HG02678 (cell line): ENCODE measurements at regions not wholly inside any gene's neighbourhood (a gene's known extent, or its start where the extent isn't known, plus 50 kb on each side); places are given as distances from the start of the nearest gene placed in this dataset.

Source experiments
- ATAC-seq: cut with Tn5 transposase; IDR thresholded peaks from one replicate; pipeline ENCODE4 v1.9.1; 2021; ENCODE audit warnings: mild to moderate bottlenecking, moderate library complexity; ENCODE audit not compliant: unreplicated experiment

DNA sequence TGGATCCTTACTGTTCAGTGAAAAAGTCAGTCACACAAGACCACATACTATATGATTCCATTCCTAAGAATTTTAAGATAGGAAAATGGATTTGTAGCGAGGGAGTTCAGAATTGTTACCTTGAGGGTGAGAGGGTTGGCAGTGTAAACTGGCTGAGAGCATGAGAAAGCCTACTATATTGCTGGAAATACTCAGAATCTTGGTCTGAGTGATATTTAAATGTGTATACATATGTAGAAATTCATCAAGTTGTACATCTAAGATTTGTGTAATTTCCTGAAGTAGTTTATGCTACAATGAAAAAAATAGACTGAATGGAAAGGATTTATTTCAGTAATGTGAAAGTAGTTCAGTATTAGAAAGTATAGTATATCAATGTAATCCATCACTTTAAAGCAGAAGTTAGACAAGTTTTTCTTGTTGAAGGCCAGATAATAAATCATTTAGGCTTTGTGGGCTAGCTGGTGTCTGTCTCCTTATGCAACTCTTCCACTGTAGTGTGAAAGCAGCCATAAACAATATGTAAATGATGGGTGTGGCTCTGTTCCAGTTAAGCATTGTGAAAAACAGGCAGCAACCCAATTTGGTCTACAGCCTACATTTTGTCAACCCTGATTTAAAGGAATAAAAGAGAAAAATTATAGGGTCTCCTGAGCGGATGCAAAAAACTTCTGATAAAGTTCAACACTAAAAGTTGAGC, 127.2 kb upstream of the THY1 start:
- ATAC-seq = no peak

DNA sequence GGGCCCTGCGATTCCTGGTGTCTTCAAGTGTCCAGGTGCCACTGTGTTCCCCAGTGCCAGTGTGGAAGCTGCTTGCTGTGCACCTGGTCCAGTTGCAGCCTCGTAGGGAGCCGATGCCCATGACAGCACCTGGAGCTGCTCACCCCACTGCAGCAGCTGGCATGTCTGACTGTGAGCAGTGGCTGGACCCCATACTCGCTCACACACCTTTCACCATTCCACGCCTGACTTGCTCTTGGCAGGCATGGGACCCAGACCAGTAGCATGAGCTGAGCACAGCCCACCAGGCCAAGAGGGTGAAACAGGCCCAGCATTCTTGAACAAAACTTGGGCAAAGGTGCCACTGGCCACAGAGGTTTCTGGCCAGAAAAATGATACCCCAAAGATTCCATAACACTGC, 124.5 kb upstream of the THY1 start:
- no peak for ATAC-seq

DNA sequence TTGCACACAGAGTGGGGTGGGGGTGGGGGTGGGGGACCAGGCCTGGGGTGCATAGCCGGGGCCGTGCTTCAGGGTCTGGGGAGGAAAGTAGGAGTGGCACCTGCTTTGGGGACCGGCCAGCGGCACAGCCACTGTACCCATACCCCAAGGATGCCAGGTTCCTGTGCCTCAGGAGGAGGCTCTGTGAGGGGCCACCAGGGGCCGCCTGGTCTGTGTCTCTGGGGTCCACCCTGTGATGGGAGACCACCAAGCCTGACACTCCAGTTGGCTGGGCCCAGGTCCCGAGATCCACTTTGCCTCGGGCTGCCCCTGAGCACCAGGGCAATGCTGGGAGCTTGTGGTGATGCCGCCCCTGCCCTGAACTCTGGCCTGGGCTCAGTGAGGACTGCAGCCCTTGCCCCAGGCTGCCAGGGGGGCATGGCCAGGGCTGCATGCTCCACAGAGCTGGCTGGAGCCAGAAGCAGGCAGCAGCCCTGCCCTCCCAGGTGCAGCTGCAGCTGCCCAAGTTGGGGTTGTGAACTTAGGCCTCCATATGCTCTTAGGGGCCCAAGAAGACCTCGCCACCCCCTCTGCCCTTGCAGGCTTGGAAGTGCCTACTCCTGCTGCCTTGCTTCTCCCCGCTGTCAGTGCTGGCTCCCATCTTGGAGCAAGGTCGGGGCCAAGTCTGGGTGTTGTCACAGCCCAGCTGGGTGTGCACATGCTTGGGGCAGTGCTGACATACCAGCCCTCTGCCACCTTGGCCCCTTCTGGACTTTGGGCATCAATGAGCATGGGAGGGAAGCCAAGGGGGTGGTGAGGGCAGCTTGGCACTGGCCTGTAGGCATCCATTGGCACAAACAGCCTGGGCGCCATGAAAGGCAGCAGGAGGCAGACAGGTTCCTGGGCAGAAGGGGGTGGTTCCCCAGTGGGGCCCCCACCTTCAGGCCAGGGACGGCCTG, 123.3 kb upstream of the THY1 start:
- ATAC-seq = no peak

DNA sequence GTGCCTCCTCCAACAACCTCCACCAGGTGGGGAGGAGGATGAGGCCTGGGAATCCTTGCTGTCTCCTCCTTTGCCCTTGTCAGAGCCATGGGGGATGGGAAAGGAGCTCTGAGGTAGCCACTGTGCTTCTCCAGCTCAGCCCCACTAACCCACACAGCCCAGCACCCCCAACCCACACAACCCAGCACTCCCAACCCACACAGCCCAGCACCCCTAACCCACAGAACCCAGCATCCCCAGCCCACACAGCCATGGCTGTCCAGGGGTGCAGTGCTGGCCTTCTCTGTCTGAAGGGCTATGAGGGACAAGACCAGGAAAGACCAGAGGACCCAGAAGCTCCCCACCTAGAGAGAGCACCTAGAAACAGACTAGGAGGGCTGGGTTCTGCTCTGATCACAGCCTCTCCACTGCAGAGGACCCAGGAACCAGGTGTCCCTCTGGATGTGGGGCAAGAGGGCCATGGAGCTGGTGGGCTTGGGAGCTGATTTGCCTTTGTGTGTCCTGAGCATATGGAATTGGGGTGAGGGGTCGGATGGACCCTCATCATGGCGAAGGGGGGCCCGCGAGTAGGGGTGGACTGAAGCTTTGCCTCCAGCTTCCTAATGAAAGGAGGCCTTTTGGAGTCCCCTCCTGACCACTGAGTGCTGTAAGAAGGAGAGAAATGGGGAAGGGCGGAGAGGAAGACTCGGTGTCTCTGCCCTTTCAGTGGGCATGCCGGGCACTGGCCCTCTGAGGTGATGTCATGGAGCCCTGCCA, 117.6 kb upstream of the THY1 start:
- no peak for ATAC-seq

DNA sequence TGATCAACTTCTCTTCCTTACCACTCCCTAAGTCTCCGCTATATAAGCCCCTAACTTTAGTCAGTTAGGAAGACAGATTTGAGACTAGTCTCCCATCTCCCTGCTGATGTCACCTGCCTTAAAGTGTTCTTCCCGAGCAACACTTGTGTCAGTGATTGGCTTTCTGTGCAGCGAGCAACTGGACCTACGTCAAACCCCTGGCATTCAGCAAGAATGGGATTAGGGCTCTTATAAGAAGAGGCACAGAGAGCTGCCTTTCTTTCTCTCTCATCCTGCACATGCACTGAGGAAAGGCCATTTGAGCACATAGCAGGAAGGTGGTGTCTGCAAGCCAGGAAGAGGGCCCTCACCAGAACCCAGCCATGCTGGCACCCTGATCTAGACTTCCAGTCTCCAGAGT, 116.6 kb upstream of the THY1 start:
- ATAC-seq = no peak

DNA sequence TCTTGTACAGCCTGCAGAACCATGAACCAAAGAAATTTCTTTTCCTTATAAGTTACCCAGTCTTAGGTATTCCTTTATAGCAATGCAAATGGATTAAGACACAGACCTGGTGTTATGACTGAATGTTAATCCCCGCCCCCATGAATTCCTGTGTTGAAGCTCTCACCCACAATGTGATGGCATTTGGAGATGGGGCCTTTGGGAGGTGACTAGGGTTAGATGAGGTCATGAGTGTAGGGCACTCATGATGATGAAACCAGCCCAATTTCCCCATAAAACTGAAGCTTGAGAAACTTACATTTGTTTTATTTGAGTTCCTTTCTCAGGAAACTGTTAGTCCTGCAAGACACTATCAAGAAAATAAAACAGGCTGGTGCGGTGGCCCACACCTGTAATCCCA, 115.8 kb upstream of the THY1 start:
- ATAC-seq = no peak

DNA sequence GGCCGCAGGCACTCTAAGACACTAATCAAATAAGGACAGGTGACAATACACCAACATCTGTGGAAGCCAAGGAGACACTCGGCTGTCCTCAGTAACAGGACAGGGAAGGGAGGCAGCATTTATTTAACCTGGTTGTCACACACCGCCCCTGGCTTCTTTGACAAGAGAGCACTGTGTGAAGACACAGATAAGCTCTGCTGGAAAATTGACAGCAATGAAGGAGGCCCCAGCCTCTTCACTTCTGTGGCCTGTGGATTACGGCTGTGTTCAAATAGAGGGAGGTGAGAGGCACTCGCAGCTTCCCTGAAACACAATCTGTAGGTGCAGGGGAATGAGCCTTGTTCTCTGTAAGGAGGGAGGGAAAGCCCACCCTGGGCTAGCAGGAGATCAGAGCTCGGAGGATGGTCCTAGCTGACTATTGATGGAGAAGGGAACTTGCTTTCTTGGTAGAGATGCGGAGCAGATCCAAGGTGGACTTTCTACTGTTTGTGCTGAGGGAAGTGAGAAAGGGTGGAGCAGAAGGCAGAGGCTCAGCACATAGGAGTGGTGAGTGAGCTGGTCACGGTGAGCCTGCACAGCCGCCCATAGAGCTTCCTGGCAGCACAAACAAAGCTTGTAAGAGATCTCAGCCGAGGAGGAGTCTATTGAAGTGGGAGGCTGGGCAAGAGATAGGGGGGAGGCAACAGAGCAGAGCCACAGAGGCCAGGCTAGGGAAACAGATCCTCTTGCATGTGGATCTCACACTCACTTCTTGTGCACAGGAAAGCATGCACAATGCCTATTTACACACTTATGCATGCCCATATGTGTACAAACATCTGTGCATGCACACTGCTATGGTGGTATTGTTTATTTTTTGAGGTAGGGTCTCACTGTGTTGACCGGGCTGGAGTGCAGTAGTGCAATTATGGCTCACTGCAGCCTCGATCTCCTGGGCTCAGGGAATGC, 114.6 kb upstream of the THY1 start:
- ATAC-seq = no peak

DNA sequence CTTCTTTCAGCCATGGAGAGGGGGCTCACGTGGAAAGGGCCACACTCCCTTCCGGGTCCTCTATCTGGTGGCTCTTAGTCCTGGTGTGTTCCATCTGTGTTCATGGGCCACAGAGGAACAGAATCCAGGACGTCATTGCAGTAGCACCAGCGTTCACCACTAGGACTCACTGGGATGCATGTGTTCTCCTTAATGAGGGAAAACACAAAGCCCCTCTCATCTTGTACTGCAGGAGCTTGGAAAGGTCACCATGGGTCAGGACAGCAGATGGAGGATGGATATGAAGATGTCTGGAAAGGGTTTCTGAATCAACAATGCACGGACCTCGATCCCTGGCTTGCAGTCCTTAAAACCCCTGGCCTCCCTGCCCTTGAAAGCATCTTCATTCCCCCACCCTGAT, 113.8 kb upstream of the THY1 start:
- no peak for ATAC-seq

DNA sequence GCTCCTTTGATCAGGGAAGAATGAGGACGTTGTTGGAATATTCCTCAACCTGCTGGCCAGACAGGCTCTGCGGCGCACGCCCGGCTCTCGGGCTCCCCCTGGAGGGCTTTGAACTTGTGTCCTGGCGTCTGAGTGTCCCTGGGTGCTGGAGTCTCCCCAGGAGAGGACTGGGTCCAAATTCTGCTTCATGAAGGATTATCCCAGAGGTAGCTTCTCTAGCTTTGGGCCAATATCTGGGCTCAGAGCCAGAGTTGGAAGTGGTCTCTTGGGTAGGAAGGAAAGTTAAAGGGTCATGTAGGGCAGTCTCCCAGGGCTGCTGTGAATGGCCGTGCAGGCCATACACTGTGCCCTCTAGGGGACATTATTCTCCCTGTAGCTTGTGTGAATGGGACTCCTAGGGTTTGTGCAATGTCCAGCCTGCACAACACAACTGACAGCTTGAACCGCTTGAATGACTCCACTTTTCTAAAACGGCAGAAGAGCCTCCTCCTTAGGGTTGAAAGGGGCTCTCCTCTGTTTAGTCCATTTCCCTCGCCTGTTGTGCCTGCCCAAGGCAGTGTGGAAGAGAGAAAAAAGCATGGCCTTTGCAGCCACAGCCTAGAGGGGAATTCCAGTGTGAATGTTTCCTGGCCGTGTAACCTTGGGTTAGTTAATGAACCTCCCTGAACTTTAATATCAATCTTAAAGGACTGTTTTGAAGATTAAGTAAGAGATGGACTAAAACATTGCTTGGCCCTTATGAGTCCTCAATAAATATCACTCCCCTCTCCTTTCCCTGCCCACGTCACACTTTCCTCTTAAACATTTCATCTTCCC, 111.2 kb upstream of the THY1 start:
- ATAC-seq = no peak

DNA sequence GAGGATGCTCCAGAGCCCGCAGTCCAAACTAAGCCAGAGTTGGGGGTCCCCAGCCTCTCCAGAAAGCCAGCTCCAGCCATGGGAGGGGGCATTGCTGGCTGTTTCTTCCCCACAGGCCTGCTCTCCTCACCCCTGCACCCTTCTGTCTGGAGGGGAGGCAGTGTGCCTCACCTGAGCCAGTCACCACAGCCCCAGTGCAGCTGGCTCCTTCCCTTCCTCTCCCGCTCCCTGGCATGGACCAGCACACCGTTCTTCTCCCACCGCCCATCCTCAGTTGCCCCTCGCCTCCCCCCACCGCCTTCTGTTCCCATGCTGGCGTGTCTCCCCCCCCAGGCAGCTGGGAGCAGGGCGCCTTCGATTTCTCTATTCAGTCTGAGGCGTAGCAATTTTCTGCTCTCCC, 110.5 kb upstream of the THY1 start:
- no peak for ATAC-seq

DNA sequence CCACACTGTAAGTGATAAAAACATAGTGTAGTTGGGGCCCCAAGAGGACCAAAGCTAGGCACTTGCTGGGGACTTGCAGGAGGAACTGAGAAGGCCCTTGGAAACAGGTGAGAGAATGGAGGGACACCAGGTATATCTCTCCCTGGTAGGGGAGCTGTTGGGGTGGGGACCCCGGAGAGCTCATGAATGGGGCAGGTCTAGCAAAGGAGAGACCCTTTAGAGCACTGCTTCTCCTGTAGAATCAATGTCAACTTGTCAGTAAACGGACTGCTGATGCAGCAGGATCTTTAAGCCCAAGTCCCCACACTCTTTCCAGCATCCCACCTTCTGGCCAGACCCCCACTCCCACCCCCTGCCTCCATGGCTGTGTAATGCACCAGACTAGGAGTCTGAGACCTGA, 109.6 kb upstream of the THY1 start:
- no peak for ATAC-seq

DNA sequence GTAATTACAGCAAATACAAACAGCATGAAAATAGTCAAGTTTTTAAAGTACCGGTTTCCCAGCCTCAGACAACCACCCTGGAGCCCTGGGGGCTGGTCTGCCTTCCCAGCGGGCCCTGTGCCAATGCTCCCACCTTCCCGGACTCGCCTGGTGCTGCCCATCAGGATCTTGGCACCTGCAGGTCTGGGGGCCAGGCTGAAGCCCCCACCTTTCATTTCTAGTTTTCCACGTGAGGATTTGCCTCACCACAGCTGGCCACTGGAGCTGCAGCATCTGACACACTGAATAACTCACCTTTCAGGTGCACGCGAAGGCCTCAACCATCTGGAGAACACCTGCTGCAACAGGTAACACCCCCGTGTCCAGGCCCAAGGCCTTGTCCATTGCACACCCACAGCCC, 108.7 kb upstream of the THY1 start:
- no peak for ATAC-seq

DNA sequence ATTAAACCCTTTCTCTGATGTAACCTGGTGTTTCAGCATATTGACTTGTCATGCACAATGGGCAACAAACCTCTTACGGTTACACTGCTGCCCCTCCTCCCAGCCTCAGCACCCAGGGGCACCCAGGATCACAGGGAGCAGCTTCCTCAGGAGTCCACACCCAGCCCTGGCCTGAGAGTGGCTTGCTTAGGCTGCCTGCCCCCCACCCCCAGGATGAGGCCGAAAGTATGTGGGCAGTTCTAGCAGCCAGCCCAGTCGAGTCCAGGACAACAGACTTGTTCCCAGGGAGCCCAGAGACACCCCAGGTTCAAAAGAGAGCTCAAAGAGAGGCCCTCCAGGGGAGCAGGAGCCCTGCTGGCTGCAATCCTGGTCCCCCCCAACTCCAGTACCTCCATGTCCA, 108.1 kb upstream of the THY1 start:
- ATAC-seq = no peak

DNA sequence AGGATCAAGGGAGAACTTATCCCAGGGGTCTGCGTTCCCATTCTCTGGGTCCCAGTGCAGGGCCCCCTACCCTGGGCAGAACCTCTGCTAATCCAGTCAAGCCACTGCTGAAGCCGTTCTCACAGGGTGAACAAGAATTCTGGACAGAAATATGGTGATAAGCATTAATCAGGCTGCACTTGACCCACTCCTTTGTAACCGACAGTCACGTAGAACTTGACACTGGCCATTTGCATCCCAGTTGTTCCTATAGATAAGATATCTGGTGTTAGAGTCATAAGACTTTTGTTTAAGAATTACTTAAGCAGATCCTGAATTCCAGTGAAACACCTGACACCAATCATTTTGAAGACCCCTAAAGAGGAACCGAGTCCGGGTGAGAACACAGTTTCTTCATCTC, 107.5 kb upstream of the THY1 start:
- no peak for ATAC-seq

DNA sequence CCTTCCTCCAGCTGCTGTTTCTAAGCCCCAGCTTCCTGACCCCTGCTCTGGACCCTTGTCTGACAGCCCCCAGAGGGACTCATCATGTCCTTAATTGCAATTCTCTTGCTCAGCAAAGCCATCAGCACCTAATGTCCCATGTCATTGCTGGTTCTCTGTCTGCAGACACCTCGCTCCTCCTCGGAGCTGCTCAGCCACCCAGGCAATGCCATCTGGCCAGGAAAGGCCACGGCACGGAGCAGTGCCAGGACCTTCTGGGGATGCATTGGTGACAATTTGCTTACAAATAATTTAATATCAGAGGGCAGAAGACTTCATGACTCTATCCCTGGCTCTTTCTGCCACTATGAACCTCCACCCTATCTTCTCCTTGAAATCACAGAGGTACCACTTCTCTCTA, 107.0 kb upstream of the THY1 start:
- ATAC-seq = no peak

DNA sequence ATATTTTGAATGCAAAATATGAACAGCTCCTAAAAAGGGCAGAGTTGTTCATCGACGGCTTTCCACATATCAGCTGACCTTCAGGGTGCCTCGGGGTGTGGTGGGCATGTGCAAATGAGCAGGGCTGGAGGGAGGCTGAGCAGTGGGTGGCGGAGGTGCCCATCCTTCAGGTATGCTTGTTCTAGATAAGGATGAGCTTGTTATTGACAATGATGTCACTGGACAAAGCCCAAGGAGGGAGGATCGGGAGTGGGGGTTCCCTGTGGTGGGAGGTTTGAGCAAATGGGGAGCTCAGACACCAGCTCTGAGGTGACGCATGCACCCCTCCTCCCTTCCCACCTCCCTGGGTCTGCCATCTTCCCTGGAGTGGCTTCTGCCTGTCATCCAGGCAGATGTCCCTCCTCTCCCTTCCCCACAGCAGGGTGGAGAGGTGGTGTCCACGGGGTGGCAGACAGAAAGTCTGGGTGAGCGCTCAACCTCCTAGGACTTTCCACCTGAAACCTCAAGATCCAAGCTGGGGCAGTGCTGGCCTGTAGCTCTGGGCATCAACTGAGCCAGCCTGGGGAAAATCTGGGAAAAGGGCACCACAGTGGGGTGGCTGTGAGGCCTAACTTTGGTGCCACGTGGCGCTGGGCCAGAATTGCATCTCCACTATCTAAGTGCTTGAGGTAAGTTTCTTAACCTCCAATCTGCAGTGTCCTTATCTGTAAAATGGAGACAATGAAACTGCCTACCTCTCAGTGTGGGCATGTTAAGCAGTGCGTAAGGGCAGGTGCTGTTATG, 106.3 kb upstream of the THY1 start:
- ATAC-seq = no peak

DNA sequence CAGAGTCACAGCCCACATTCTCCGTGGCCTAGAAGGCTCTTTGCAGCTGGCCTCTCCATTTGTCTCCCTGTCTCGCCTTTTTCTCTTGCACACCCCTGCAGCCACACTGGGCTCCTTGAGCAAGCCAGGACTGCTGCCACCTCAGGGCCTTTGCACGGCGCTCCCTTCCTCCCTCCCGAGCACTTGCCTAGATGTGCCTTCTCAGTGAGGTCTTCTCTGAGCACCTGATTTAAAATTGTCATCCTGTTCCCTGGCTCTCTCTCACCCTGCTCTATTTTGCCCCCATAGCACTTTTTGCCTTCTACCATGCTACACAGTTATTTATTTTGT, 102.9 kb upstream of the THY1 start:
- no peak for ATAC-seq

DNA sequence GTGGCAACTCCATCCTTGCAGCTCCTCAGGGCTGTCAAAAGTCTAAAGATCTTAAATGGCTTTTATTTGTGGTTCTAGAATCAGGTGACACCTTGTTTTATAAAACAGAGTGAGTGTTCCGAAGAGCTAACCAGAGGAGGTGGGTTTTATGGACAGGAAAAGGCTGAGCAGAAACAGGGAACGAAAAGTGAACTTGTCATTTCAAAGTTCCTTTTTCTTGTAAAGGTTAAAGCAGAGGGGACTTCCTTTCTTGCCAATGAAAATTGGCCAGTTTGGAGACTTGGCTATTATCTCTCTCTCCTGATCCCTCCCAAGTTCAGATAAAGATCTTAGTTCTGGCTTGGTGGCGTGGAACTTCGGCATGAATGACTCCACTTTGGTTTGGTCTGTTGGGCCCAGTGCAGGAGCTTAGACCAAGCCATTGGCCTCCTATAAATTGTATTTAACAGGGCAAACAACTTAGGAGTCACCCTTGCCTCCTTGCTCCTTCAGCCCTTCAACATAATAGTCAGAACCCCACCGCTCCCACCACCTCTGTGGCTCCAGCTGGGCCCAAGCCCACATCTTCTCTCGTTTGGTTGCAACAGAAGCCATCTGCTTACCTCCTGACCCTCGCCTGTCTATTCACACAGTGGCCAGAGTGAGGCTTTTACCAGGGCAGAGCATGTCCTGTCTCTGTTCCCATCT, 102.4 kb upstream of the THY1 start:
- no peak for ATAC-seq
